OCI-LY1 (cell line): ENCODE measurements at regions not wholly inside any gene's neighbourhood (a gene's known extent, or its start where the extent isn't known, plus 50 kb on each side); places are given as distances from the start of the nearest gene placed in this dataset.

Experiments used
- H2AFZ ChIP-seq: fragments of 200-600 bp; sonication (generic), shearing (Covaris generic); 2 replicates; pipeline ENCODE4 v1.6.0; 2014; ENCODE audit warnings: antibody characterized with exemption, mild to moderate bottlenecking, low read length
- H3F3A ChIP-seq: fragments of 200-600 bp; sonication (generic), shearing (Covaris generic); 2 replicates; pipeline ENCODE4 v1.6.0; 2014; ENCODE audit warnings: mild to moderate bottlenecking, antibody characterized with exemption, low read length, moderate library complexity; ENCODE audit not compliant: insufficient read depth
- H3K27ac ChIP-seq: fragments of 200-600 bp; sonication (generic); 2 replicates; pipeline ENCODE4 v1.5.1; 2014; ENCODE audit warnings: low read length, mixed run types, mild to moderate bottlenecking, low read depth; ENCODE audit not compliant: poor library complexity, severe bottlenecking
- H3K27me3 ChIP-seq: fragments of 200-600 bp; sonication (generic); 2 replicates; pipeline ENCODE4 v1.6.0; 2014; ENCODE audit warnings: antibody characterized with exemption, mild to moderate bottlenecking, low read length, moderate library complexity; ENCODE audit not compliant: insufficient read depth
- H3K36me3 ChIP-seq: fragments of 200-600 bp; sonication (generic); 2 replicates; pipeline ENCODE4 v1.6.1; 2014; ENCODE audit warnings: mild to moderate bottlenecking, antibody characterized with exemption, low read length, moderate library complexity, mixed read lengths; ENCODE audit not compliant: insufficient read depth
- H3K4me1 ChIP-seq: fragments of 200-600 bp; sonication (generic); 2 replicates; pipeline ENCODE4 v1.5.1; 2014; ENCODE audit warnings: mild to moderate bottlenecking, low read length, moderate library complexity; ENCODE audit not compliant: insufficient read depth, severe bottlenecking
- H3K4me2 ChIP-seq: fragments of 200-600 bp; sonication (generic), shearing (Covaris generic); 2 replicates; pipeline ENCODE4 v1.6.1; 2014; ENCODE audit warnings: low read length
- H3K4me3 ChIP-seq: fragments of 200-600 bp; sonication (generic); 2 replicates; pipeline ENCODE4 v1.5.1; 2014; ENCODE audit warnings: low read length, low read depth, mild to moderate bottlenecking, mixed read lengths; ENCODE audit not compliant: poor library complexity, severe bottlenecking
- H3K79me2 ChIP-seq: fragments of 200-600 bp; shearing (Covaris generic); 2 replicates; pipeline ENCODE4 v1.6.1; 2016; ENCODE audit warnings: mixed run types, low read length, mixed read lengths; ENCODE audit not compliant: insufficient read depth
- H3K9ac ChIP-seq: fragments of 200-600 bp; sonication (generic), shearing (Covaris generic); 2 replicates; pipeline ENCODE4 v1.6.1; 2014; ENCODE audit warnings: mild to moderate bottlenecking, low read length, mixed read lengths
- H3K9me2 ChIP-seq: fragments of 200-600 bp; sonication (generic), shearing (Covaris generic); 2 replicates; pipeline ENCODE4 v1.6.1; 2014; ENCODE audit warnings: low read depth, mild to moderate bottlenecking, low read length, mixed read lengths
- H3K9me3 ChIP-seq: fragments of 200-600 bp; shearing (Covaris generic); 2 replicates; pipeline ENCODE4 v1.6.1; 2014; ENCODE audit warnings: low read length, mixed read lengths
- H4K20me1 ChIP-seq: fragments of 200-600 bp; sonication (generic), shearing (Covaris generic); 2 replicates; pipeline ENCODE4 v1.6.0; 2016; ENCODE audit warnings: mild to moderate bottlenecking, low read length; ENCODE audit not compliant: insufficient read depth
- CTCF ChIP-seq: fragments of 200-600 bp; sonication (generic), shearing (Covaris generic); IDR thresholded peaks from 2 replicates; pipeline ENCODE4 v1.5.1; 2017; ENCODE audit warnings: mild to moderate bottlenecking, antibody characterized with exemption, low read length, moderate library complexity, mixed read lengths
- EZH2 ChIP-seq: fragments of 200-600 bp; sonication (generic), shearing (Covaris generic); IDR thresholded peaks from 2 replicates; pipeline ENCODE4 v1.8.0; 2017; ENCODE audit warnings: borderline replicate concordance, mixed run types, mild to moderate bottlenecking, antibody characterized with exemption, low read length, moderate library complexity, mixed read lengths

GRCh38 chr2:129179199-129179598 is 800.3 kb upstream of the RAB6C start:
- H3K27ac ChIP-seq = no peak overlapping the region
- H2AFZ ChIP-seq = no peak overlapping the region
- H3K27me3 ChIP-seq = no peaks in the 10 kb centered on the region
- no peaks in the 10 kb centered on the region for H3K79me2 ChIP-seq
- H3K4me2 ChIP-seq = no peak overlapping the region
- H3F3A ChIP-seq = no peaks in the 10 kb centered on the region
- H3K9me2 ChIP-seq = no peaks in the 10 kb centered on the region
- H3K4me3 ChIP-seq = no peak overlapping the region
- H3K9me3 ChIP-seq = no peaks in the 10 kb centered on the region
- H3K4me1 ChIP-seq = no peaks in the 10 kb centered on the region
- H4K20me1 ChIP-seq = no peaks in the 10 kb centered on the region
- no peak for TF ChIP-seq CTCF
- no peak for TF ChIP-seq EZH2
- no peak overlapping the region for H3K9ac ChIP-seq
- no peaks in the 10 kb centered on the region for H3K36me3 ChIP-seq

GRCh38 chr2:129180124-129180716 is 799.2 kb upstream of the RAB6C start:
- no peaks in the 10 kb centered on the region for H3K9me3 ChIP-seq
- H4K20me1 ChIP-seq = no peaks in the 10 kb centered on the region
- no peak overlapping the region for H3K27ac ChIP-seq
- H2AFZ ChIP-seq = no peak overlapping the region
- no peaks in the 10 kb centered on the region for H3K79me2 ChIP-seq
- TF ChIP-seq EZH2 (no peak), CTCF (no peak)
- no peaks in the 10 kb centered on the region for H3K4me1 ChIP-seq
- no peaks in the 10 kb centered on the region for H3K9me2 ChIP-seq
- no peak overlapping the region for H3K4me2 ChIP-seq
- H3F3A ChIP-seq = no peaks in the 10 kb centered on the region
- H3K4me3 ChIP-seq = no peak overlapping the region
- no peaks in the 10 kb centered on the region for H3K36me3 ChIP-seq
- no peak overlapping the region for H3K9ac ChIP-seq
- H3K27me3 ChIP-seq = no peaks in the 10 kb centered on the region

- no peak overlapping the region for H3K9ac ChIP-seq
- no peaks in the 10 kb centered on the region for H3K79me2 ChIP-seq
- TF ChIP-seq EZH2 (no peak), CTCF (no peak)
- no peaks in the 10 kb centered on the region for H4K20me1 ChIP-seq
- no peaks in the 10 kb centered on the region for H3K9me2 ChIP-seq
- no peaks in the 10 kb centered on the region for H3K36me3 ChIP-seq
- H3K27me3 ChIP-seq = no peaks in the 10 kb centered on the region
- H3K4me2 ChIP-seq = no peak overlapping the region
- H3K27ac ChIP-seq = no peak overlapping the region
- no peaks in the 10 kb centered on the region for H3K4me1 ChIP-seq
- no peaks in the 10 kb centered on the region for H3K9me3 ChIP-seq
- H3K4me3 ChIP-seq = no peak overlapping the region
- H3F3A ChIP-seq = no peaks in the 10 kb centered on the region
- no peak overlapping the region for H2AFZ ChIP-seq
Observed at GRCh38 chr2:129181433-129181832, 798.0 kb upstream of the RAB6C start.
